Large intestine (tissue), 3 donors: ENCODE measurements at regions not wholly inside any gene's neighbourhood (a gene's known extent, or its start where the extent isn't known, plus 50 kb on each side); places are given as distances from the start of the nearest gene placed in this dataset.

Experiments used
- DNase-seq, 2 donors: peaks; one replicate each; pipeline versions ENCODE4 v3.0.0 to v3.0.0-alpha.2; 2013
- H3K27ac ChIP-seq: one replicate; pipeline ENCODE4 v1.5.1; 2013; ENCODE audit warnings: low read length
- H3K27me3 ChIP-seq: 2 replicates; pipeline ENCODE4 v1.6.1; 2013; ENCODE audit warnings: low read length; ENCODE audit not compliant: control insufficient read depth, insufficient read depth
- H3K36me3 ChIP-seq: 2 replicates; pipeline ENCODE4 v1.6.1; 2013; ENCODE audit warnings: low read length; ENCODE audit not compliant: control insufficient read depth, insufficient read depth
- H3K4me1 ChIP-seq: one replicate; pipeline ENCODE4 v1.6.1; 2013; ENCODE audit warnings: low read length; ENCODE audit not compliant: control insufficient read depth, insufficient read depth
- H3K4me3 ChIP-seq: one replicate; pipeline ENCODE4 v1.5.1; 2013; ENCODE audit warnings: low read length
- H3K9me3 ChIP-seq: one replicate; pipeline ENCODE4 v1.6.1; 2013; ENCODE audit warnings: mild to moderate bottlenecking, low read depth, low read length, moderate library complexity; ENCODE audit not compliant: control insufficient read depth
- WGBS: methylation state at CpG from one replicate; pipeline ENCODE4 v1.1.5; 2013; ENCODE audit warnings: low lambda C conversion rate; ENCODE audit not compliant: insufficient coverage; 5-methylcytosine and 5-hydroxymethylcytosine counted together

GRCh38 chr15:36495456-36495991 is 83.9 kb upstream of the CDIN1 start:
- DNase-seq, result no peak
- Histone ChIP-seq H3K4me3 (no peak overlapping the region), H3K27ac (no peak overlapping the region), H3K9me3 (no peaks in the 10 kb centered on the region), H3K27me3 (no peaks in the 10 kb centered on the region), H3K36me3 (no peaks in the 10 kb centered on the region), H3K4me1 (no peaks in the 10 kb centered on the region)
- 75% methylated on average over 4 of the region's 9 CpGs for WGBS

GRCh38 chr15:36497901-36498300 is 81.5 kb upstream of the CDIN1 start:
- no peaks in the 10 kb centered on the region for H3K36me3 ChIP-seq
- no peaks in the 10 kb centered on the region for H3K4me1 ChIP-seq
- WGBS, result 73% methylated on average over 2 of the region's 4 CpGs
- no peaks in the 10 kb centered on the region for H3K27me3 ChIP-seq
- H3K4me3 ChIP-seq, result no peak overlapping the region
- H3K27ac ChIP-seq, result no peak overlapping the region
- no peaks in the 10 kb centered on the region for H3K9me3 ChIP-seq
- DNase-seq, result no peak

- Histone ChIP-seq H3K4me1 (no peaks in the 10 kb centered on the region), H3K9me3 (no peaks in the 10 kb centered on the region), H3K4me3 (no peak overlapping the region), H3K27ac (no peak overlapping the region), H3K36me3 (no peaks in the 10 kb centered on the region), H3K27me3 (no peaks in the 10 kb centered on the region)
- 100% methylated on average over 3 of the region's 4 CpGs for WGBS
- no peak for DNase-seq
These were observed 81.0 kb upstream of the CDIN1 start for GRCh38 chr15:36498401-36498800.

GRCh38 chr15:36498916-36499315 is 80.5 kb upstream of the CDIN1 start:
- WGBS, result 20% methylated on average over 1 of the region's 2 CpGs
- Histone ChIP-seq H3K4me1 (no peaks in the 10 kb centered on the region), H3K9me3 (no peaks in the 10 kb centered on the region), H3K4me3 (no peak overlapping the region), H3K36me3 (no peaks in the 10 kb centered on the region), H3K27ac (no peak overlapping the region), H3K27me3 (no peaks in the 10 kb centered on the region)
- no peak for DNase-seq

GRCh38 chr15:36499412-36500389 is 79.7 kb upstream of the CDIN1 start:
- no peak for DNase-seq
- H3K36me3 ChIP-seq, result no peaks in the 10 kb centered on the region
- no peaks in the 10 kb centered on the region for H3K4me1 ChIP-seq
- WGBS, result 87% methylated on average over 6 of the region's 6 CpGs
- H3K27me3 ChIP-seq, result no peaks in the 10 kb centered on the region
- H3K4me3 ChIP-seq, result no peak overlapping the region
- H3K9me3 ChIP-seq, result no peaks in the 10 kb centered on the region
- H3K27ac ChIP-seq, result no peak overlapping the region

GRCh38 chr15:36501063-36501678 is 78.3 kb upstream of the CDIN1 start:
- no peaks in the 10 kb centered on the region for H3K9me3 ChIP-seq
- 47% methylated on average over 4 of the region's 5 CpGs for WGBS
- no peak overlapping the region for H3K27ac ChIP-seq
- no peak overlapping the region for H3K4me3 ChIP-seq
- no peaks in the 10 kb centered on the region for H3K27me3 ChIP-seq
- peak; percentile 32 to 56 for DNase-seq
- H3K36me3 ChIP-seq, result no peaks in the 10 kb centered on the region
- no peaks in the 10 kb centered on the region for H3K4me1 ChIP-seq

- H3K9me3 ChIP-seq, result no peaks in the 10 kb centered on the region
- WGBS, result no CpG with 5 or more reads among the region's 1 CpG
- no peak overlapping the region for H3K27ac ChIP-seq
- H3K4me1 ChIP-seq, result peaks cover 7% of the 10 kb centered on the region
- H3K27me3 ChIP-seq, result no peaks in the 10 kb centered on the region
- H3K4me3 ChIP-seq, result no peak overlapping the region
- DNase-seq, result peak; percentile 2 to 30
- H3K36me3 ChIP-seq, result no peaks in the 10 kb centered on the region
These were observed 76.9 kb upstream of the CDIN1 start for GRCh38 chr15:36502509-36502908.

GRCh38 chr15:36506733-36507356 is 72.6 kb upstream of the CDIN1 start:
- Histone ChIP-seq H3K27ac (peak overlapping the region; percentile 20), H3K9me3 (no peaks in the 10 kb centered on the region), H3K4me3 (no peak overlapping the region), H3K27me3 (no peaks in the 10 kb centered on the region), H3K36me3 (no peaks in the 10 kb centered on the region), H3K4me1 (peaks cover 7% of the 10 kb centered on the region)
- DNase-seq, result peak; percentile 45 to 81
- WGBS, result 33% methylated on average over 1 of the region's 3 CpGs

GRCh38 chr15:36507458-36507857 is 72.0 kb upstream of the CDIN1 start:
- WGBS, result no CpG with 5 or more reads among the region's 1 CpG
- Histone ChIP-seq H3K27ac (peak overlapping the region; percentile 20), H3K9me3 (no peaks in the 10 kb centered on the region), H3K4me3 (no peak overlapping the region), H3K4me1 (peaks cover 7% of the 10 kb centered on the region), H3K27me3 (no peaks in the 10 kb centered on the region), H3K36me3 (no peaks in the 10 kb centered on the region)
- DNase-seq, result peak in 1 of 2 donors; percentile 26

- 100% methylated on average over 1 of the region's 3 CpGs for WGBS
- no peaks in the 10 kb centered on the region for H3K36me3 ChIP-seq
- no peak for DNase-seq
These were observed 67.8 kb upstream of the CDIN1 start for GRCh38 chr15:36511594-36511993.

More at GRCh38 chr15:36511594-36511993, 67.8 kb upstream of the CDIN1 start:
- Histone ChIP-seq H3K9me3 (no peaks in the 10 kb centered on the region), H3K4me1 (peaks cover 5% of the 10 kb centered on the region), H3K27ac (no peak overlapping the region), H3K4me3 (no peak overlapping the region), H3K27me3 (no peaks in the 10 kb centered on the region)
